ENCODE measurements at regions not wholly inside any gene's neighbourhood (a gene's known extent, or its start where the extent isn't known, plus 50 kb on each side); places are given as distances from the start of the nearest gene placed in this dataset.

GRCh38 chr5:17022296-17022695 lies 86.2 kb upstream of the MYO10 start:
- TF ChIP-seq POLR2AphosphoS5 (IDR thresholded peaks at IDR 0.05; ENCODE audit: borderline replicate concordance, low read depth, low read length) (no peak), EZH2 (IDR thresholded peaks at IDR 0.05) (no peak), FOXP2 (optimal IDR thresholded peaks at IDR 0.05; ENCODE audit: control extremely low read depth, extremely low read length, insufficient read depth) (no peak)
